Body of pancreas (tissue), 4 donors: ENCODE measurements at regions not wholly inside any gene's neighbourhood (a gene's known extent, or its start where the extent isn't known, plus 50 kb on each side); places are given as distances from the start of the nearest gene placed in this dataset.

Source experiments
- ATAC-seq: fragments of 150-250 bp; one replicate; pipeline ENCODE4 v1.9.1; 2016
- DNase-seq, 4 donors: peaks; one replicate each; pipeline ENCODE4 v3.0.0-alpha.2; 2019
- H3K27ac ChIP-seq, 4 donors: fragments of 200-600 bp; sonication (generic); 1 replicate in 3 of 4; 2 replicates in 1 of 4; pipeline versions ENCODE4 v1.5.1 to v1.6.1; 2016 to 2019; ENCODE audit warnings: mild to moderate bottlenecking in 1 of 4, mixed read lengths in 1 of 4, moderate library complexity in 1 of 4
- H3K27me3 ChIP-seq, 2 donors: fragments of 200-600 bp; sonication (generic); one replicate each; pipeline ENCODE4 v1.6.0; 2016; ENCODE audit warnings: mild to moderate bottlenecking in 1 of 2
- H3K36me3 ChIP-seq, 2 donors: fragments of 200-600 bp; sonication (generic); replicated peaks in 1 of 2; 2 replicates each; pipeline ENCODE4 v1.5.1; 2016; ENCODE audit warnings: low read depth in 2 of 2; ENCODE audit not compliant: insufficient read depth in 1 of 2
- H3K4me1 ChIP-seq: fragments of 200-600 bp; sonication (generic); one replicate; pipeline ENCODE4 v1.6.0; 2016
- H3K4me3 ChIP-seq, 2 donors: fragments of 200-600 bp; sonication (generic); 1 replicate in 1 of 2; 2 replicates in 1 of 2; pipeline ENCODE4 v1.5.1; 2016 to 2019
- H3K9me3 ChIP-seq, 3 donors: fragments of 200-600 bp; sonication (generic); 1 replicate in 2 of 3; 2 replicates in 1 of 3; pipeline ENCODE4 v1.5.1; 2016
- POLR2A ChIP-seq, 3 donors: fragments of 450-650 bp; IDR thresholded peaks; one replicate each; pipeline ENCODE4 v1.6.1; 2016; ENCODE audit warnings: antibody characterized with exemption in 3 of 3, mild to moderate bottlenecking in 2 of 3
- WGBS, 2 donors: methylation state at CpG; one replicate each; pipeline ENCODE4 v1.1.5; 2017; 5-methylcytosine and 5-hydroxymethylcytosine counted together
- intact Hi-C: fragments of 100-400 bp; cut with DNase I; formaldehyde crosslinking; loops from one replicate; pipeline ENCODE4 v1.15.1; 2023
- TF ChIP-seq, protein P1 (sequence below), 7 experiments: fragments of 450-650 bp in 4 of 7; fragments of 200-600 bp in 3 of 7; sonication (generic) in 3 of 7; IDR thresholded peaks; one replicate each; pipeline ENCODE4 v1.5.1; 2016 to 2019; ENCODE audit warnings: antibody characterized with exemption in 7 of 7

- DNase-seq (no peak), ATAC-seq (no peak)
- 46 to 51% methylated on average over 4 of the region's 4 CpGs for WGBS, 2 donors
- H3K36me3 ChIP-seq: no peaks in the 10 kb centered on the region
- TF ChIP-seq, protein P1, sequence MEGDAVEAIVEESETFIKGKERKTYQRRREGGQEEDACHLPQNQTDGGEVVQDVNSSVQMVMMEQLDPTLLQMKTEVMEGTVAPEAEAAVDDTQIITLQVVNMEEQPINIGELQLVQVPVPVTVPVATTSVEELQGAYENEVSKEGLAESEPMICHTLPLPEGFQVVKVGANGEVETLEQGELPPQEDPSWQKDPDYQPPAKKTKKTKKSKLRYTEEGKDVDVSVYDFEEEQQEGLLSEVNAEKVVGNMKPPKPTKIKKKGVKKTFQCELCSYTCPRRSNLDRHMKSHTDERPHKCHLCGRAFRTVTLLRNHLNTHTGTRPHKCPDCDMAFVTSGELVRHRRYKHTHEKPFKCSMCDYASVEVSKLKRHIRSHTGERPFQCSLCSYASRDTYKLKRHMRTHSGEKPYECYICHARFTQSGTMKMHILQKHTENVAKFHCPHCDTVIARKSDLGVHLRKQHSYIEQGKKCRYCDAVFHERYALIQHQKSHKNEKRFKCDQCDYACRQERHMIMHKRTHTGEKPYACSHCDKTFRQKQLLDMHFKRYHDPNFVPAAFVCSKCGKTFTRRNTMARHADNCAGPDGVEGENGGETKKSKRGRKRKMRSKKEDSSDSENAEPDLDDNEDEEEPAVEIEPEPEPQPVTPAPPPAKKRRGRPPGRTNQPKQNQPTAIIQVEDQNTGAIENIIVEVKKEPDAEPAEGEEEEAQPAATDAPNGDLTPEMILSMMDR (IDR thresholded peaks at IDR 0.05): no peak
- no peak for TF ChIP-seq POLR2A (IDR thresholded peaks at IDR 0.05)
- no peak overlapping the region for H3K27ac ChIP-seq
- no peaks in the 10 kb centered on the region for H3K9me3 ChIP-seq
- no peaks in the 10 kb centered on the region for H3K4me1 ChIP-seq
- no peaks in the 10 kb centered on the region for H3K27me3 ChIP-seq
- no peak overlapping the region for H3K4me3 ChIP-seq
- intact Hi-C loops: no loop called here
Observed at GRCh38 chr3:76644305-76644675, 395.6 kb upstream of the ROBO2 start.

- TF ChIP-seq, protein P1 (IDR thresholded peaks at IDR 0.05): no peak
- TF ChIP-seq POLR2A (IDR thresholded peaks at IDR 0.05): no peak
- intact Hi-C loops: no loop called here
- Histone ChIP-seq H3K4me1 (no peaks in the 10 kb centered on the region), H3K9me3 (no peaks in the 10 kb centered on the region), H3K27ac (no peak overlapping the region), H3K4me3 (no peak overlapping the region), H3K36me3 (no peaks in the 10 kb centered on the region), H3K27me3 (no peaks in the 10 kb centered on the region)
- DNase-seq (no peak), ATAC-seq (no peak)
- 76 to 84% methylated on average over 2 of the region's 2 CpGs for WGBS, 2 donors
Observed at GRCh38 chr3:76645724-76646123, 394.2 kb upstream of the ROBO2 start.

DNA sequence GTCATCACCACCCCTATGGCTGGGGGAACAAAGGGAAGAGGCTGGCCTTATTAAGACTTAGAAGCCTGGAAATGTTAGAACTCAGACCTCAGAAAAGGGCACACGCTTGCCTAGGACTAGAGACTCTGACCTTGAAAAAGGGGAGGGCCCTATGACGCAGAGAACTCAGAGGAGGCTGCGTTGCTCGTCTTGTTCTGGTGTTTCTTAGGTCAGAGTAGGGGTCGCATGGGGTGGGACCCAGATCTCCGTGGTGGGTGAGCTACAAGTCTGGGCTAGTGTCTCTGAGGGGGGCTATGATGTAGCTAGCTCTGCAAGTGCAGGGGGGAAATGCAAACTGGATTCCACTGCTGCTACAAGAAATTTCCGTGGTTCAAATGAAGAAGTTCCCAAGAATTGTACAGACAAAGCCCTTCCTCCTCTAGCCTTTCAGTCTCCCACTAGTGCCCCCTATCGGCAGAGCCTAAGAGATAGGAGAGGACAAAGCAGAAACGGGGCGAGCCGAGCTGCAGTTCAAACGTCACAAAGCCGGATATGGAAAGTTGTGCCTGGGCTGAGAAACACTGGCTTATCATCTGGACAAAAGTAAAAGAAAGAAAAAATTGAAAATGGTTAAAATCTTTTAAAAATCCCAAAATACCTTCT, 392.9 kb upstream of the ROBO2 start:
- TF ChIP-seq POLR2A (IDR thresholded peaks at IDR 0.05): no peak
- TF ChIP-seq, protein P1 (IDR thresholded peaks at IDR 0.05): no peak
- H3K36me3 ChIP-seq: no peaks in the 10 kb centered on the region

DNA sequence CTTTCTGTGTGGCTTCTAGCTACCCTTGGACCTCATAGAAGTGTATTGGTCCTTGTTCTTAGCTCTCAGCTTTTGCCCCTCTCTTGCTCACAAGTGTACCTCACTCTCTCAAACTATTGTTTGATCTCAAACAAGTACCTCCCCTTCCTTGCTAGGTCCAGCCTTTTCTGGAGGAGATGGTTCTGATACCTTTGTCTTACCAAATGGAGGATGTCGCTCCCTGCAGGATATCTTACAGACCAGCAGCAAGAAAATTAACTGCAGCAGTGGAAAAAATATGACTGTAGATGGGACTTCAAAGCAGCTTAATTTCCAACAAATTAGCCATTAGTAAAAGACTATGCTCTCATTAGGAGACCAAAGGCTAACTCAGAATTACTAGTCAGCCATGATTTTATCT, 388.1 kb upstream of the ROBO2 start:
- ATAC-seq (no peak), DNase-seq (no peak)
- intact Hi-C loops: no loop called here
- Histone ChIP-seq H3K36me3 (no peaks in the 10 kb centered on the region), H3K27me3 (no peaks in the 10 kb centered on the region), H3K4me1 (no peaks in the 10 kb centered on the region), H3K4me3 (no peak overlapping the region), H3K27ac (no peak overlapping the region), H3K9me3 (no peaks in the 10 kb centered on the region)
- TF ChIP-seq POLR2A (IDR thresholded peaks at IDR 0.05): no peak
- TF ChIP-seq, protein P1 (IDR thresholded peaks at IDR 0.05): no peak
- 74 to 84% methylated on average over 1 of the region's 1 CpG for WGBS, 2 donors

More for the DNA sequence above, 392.9 kb upstream of the ROBO2 start:
- WGBS, 2 donors: 54 to 63% methylated on average over 13 of the region's 13 CpGs
- intact Hi-C loops: no loop called here
- no peaks in the 10 kb centered on the region for H3K9me3 ChIP-seq
- no peaks in the 10 kb centered on the region for H3K4me1 ChIP-seq
- no peak for DNase-seq
- no peak overlapping the region for H3K4me3 ChIP-seq
- no peak for ATAC-seq
- H3K27me3 ChIP-seq: no peaks in the 10 kb centered on the region
- no peak overlapping the region for H3K27ac ChIP-seq

DNA sequence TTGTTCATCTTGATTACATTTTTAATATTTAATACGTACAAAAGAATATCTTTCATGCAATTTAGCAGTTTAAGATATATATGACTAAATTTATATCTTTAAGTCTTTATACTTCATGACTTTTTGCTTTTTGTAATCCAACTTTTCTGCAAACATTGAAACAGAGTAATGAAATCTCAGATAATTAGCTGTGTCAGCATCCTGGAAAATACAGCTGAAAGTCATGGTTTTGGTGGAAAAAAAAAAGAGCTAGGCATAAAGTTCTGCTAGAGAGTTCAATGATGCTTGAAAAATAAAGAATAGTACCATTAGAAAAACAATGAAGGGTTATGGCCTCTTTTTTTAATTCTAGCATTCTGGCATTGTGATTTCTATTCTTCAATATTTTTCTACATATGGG, 387.4 kb upstream of the ROBO2 start:
- intact Hi-C loops: no loop called here
- DNase-seq (no peak), ATAC-seq (no peak)
- Histone ChIP-seq H3K27me3 (no peaks in the 10 kb centered on the region), H3K36me3 (no peaks in the 10 kb centered on the region), H3K4me3 (no peak overlapping the region), H3K4me1 (no peaks in the 10 kb centered on the region), H3K27ac (no peak overlapping the region), H3K9me3 (no peaks in the 10 kb centered on the region)
- TF ChIP-seq POLR2A (IDR thresholded peaks at IDR 0.05): no peak
- TF ChIP-seq, protein P1 (IDR thresholded peaks at IDR 0.05): no peak
- 50 to 60% methylated on average over 1 of the region's 1 CpG for WGBS, 2 donors
